ENCODE measurements at regions not wholly inside any gene's neighbourhood (a gene's known extent, or its start where the extent isn't known, plus 50 kb on each side); places are given as distances from the start of the nearest gene placed in this dataset.

- H3K9me3 ChIP-seq (ENCODE audit: low read length): no peaks in the 10 kb centered on the region
- no peaks in the 10 kb centered on the region for H3K36me3 ChIP-seq (ENCODE audit: insufficient read depth, low read length)
- H3K27me3 ChIP-seq (ENCODE audit: control insufficient read depth in 1 of 2, insufficient read depth in 2 of 2, low read length in 2 of 2): no peaks in the 10 kb centered on the region
- no peaks in the 10 kb centered on the region for H3K4me1 ChIP-seq (ENCODE audit: insufficient read depth, low read length)
- H3K9ac ChIP-seq (ENCODE audit: low read length): no peak overlapping the region
- H3K27ac ChIP-seq (ENCODE audit: low read depth, low read length): no peak overlapping the region
- H3K4me3 ChIP-seq (ENCODE audit: low read depth in 1 of 2, low read length in 2 of 2): no peak overlapping the region
Measured at GRCh38 chr11:82003671-82004515, 729.8 kb downstream of the FAM181B start.

- Histone ChIP-seq H3K4me1 (ENCODE audit: insufficient read depth, low read length) (no peaks in the 10 kb centered on the region), H3K9me3 (ENCODE audit: low read length) (no peaks in the 10 kb centered on the region), H3K36me3 (ENCODE audit: insufficient read depth, low read length) (no peaks in the 10 kb centered on the region), H3K27ac (ENCODE audit: low read depth, low read length) (no peak overlapping the region), H3K27me3 (ENCODE audit: control insufficient read depth in 1 of 2, insufficient read depth in 2 of 2, low read length in 2 of 2) (no peaks in the 10 kb centered on the region), H3K4me3 (ENCODE audit: low read depth in 1 of 2, low read length in 2 of 2) (no peak overlapping the region), H3K9ac (ENCODE audit: low read length) (no peak overlapping the region)
Measured at GRCh38 chr11:82003024-82003423, 730.6 kb downstream of the FAM181B start.

- no peak overlapping the region for H3K4me3 ChIP-seq (ENCODE audit: low read depth in 1 of 2, low read length in 2 of 2)
- H3K9ac ChIP-seq (ENCODE audit: low read length): no peak overlapping the region
- H3K9me3 ChIP-seq (ENCODE audit: low read length): no peaks in the 10 kb centered on the region
- no peaks in the 10 kb centered on the region for H3K36me3 ChIP-seq (ENCODE audit: insufficient read depth, low read length)
- no peaks in the 10 kb centered on the region for H3K4me1 ChIP-seq (ENCODE audit: insufficient read depth, low read length)
- no peaks in the 10 kb centered on the region for H3K27me3 ChIP-seq (ENCODE audit: control insufficient read depth in 1 of 2, insufficient read depth in 2 of 2, low read length in 2 of 2)
- no peak overlapping the region for H3K27ac ChIP-seq (ENCODE audit: low read depth, low read length)
Measured at GRCh38 chr11:81995889-81996288, 737.8 kb downstream of the FAM181B start.

- H3K36me3 ChIP-seq (ENCODE audit: insufficient read depth, low read length): no peaks in the 10 kb centered on the region
- no peaks in the 10 kb centered on the region for H3K27me3 ChIP-seq (ENCODE audit: control insufficient read depth in 1 of 2, insufficient read depth in 2 of 2, low read length in 2 of 2)
- H3K4me1 ChIP-seq (ENCODE audit: insufficient read depth, low read length): no peaks in the 10 kb centered on the region
- no peak overlapping the region for H3K9ac ChIP-seq (ENCODE audit: low read length)
- H3K27ac ChIP-seq (ENCODE audit: low read depth, low read length): no peak overlapping the region
- H3K4me3 ChIP-seq (ENCODE audit: low read depth in 1 of 2, low read length in 2 of 2): no peak overlapping the region
- H3K9me3 ChIP-seq (ENCODE audit: low read length): no peaks in the 10 kb centered on the region
Measured at GRCh38 chr11:81993755-81994154, 739.9 kb downstream of the FAM181B start.

GRCh38 chr11:81990659-81991443, 742.8 kb downstream of the FAM181B start:
- no peak overlapping the region for H3K9ac ChIP-seq (ENCODE audit: low read length)
- H3K36me3 ChIP-seq (ENCODE audit: insufficient read depth, low read length): no peaks in the 10 kb centered on the region
- H3K27me3 ChIP-seq (ENCODE audit: control insufficient read depth in 1 of 2, insufficient read depth in 2 of 2, low read length in 2 of 2): no peaks in the 10 kb centered on the region
- no peaks in the 10 kb centered on the region for H3K9me3 ChIP-seq (ENCODE audit: low read length)
- no peaks in the 10 kb centered on the region for H3K4me1 ChIP-seq (ENCODE audit: insufficient read depth, low read length)
- no peak overlapping the region for H3K27ac ChIP-seq (ENCODE audit: low read depth, low read length)
- no peak overlapping the region for H3K4me3 ChIP-seq (ENCODE audit: low read depth in 1 of 2, low read length in 2 of 2)

- Histone ChIP-seq H3K27me3 (ENCODE audit: control insufficient read depth in 1 of 2, insufficient read depth in 2 of 2, low read length in 2 of 2) (no peaks in the 10 kb centered on the region), H3K36me3 (ENCODE audit: insufficient read depth, low read length) (no peaks in the 10 kb centered on the region), H3K27ac (ENCODE audit: low read depth, low read length) (no peak overlapping the region), H3K4me3 (ENCODE audit: low read depth in 1 of 2, low read length in 2 of 2) (no peak overlapping the region), H3K9me3 (ENCODE audit: low read length) (no peaks in the 10 kb centered on the region), H3K9ac (ENCODE audit: low read length) (no peak overlapping the region), H3K4me1 (ENCODE audit: insufficient read depth, low read length) (no peaks in the 10 kb centered on the region)
Measured at GRCh38 chr11:81989093-81989492, 744.6 kb downstream of the FAM181B start.

- no peak overlapping the region for H3K4me3 ChIP-seq (ENCODE audit: low read depth in 1 of 2, low read length in 2 of 2)
- H3K4me1 ChIP-seq (ENCODE audit: insufficient read depth, low read length): no peaks in the 10 kb centered on the region
- no peaks in the 10 kb centered on the region for H3K9me3 ChIP-seq (ENCODE audit: low read length)
- no peak overlapping the region for H3K27ac ChIP-seq (ENCODE audit: low read depth, low read length)
- no peaks in the 10 kb centered on the region for H3K36me3 ChIP-seq (ENCODE audit: insufficient read depth, low read length)
- no peak overlapping the region for H3K9ac ChIP-seq (ENCODE audit: low read length)
- H3K27me3 ChIP-seq (ENCODE audit: control insufficient read depth in 1 of 2, insufficient read depth in 2 of 2, low read length in 2 of 2): no peaks in the 10 kb centered on the region
Measured at GRCh38 chr11:81987829-81988472, 745.7 kb downstream of the FAM181B start.

GRCh38 chr11:81986556-81987161, 747.0 kb downstream of the FAM181B start:
- no peaks in the 10 kb centered on the region for H3K27me3 ChIP-seq (ENCODE audit: control insufficient read depth in 1 of 2, insufficient read depth in 2 of 2, low read length in 2 of 2)
- H3K36me3 ChIP-seq (ENCODE audit: insufficient read depth, low read length): no peaks in the 10 kb centered on the region
- H3K9ac ChIP-seq (ENCODE audit: low read length): no peak overlapping the region
- no peaks in the 10 kb centered on the region for H3K9me3 ChIP-seq (ENCODE audit: low read length)
- no peak overlapping the region for H3K27ac ChIP-seq (ENCODE audit: low read depth, low read length)
- H3K4me3 ChIP-seq (ENCODE audit: low read depth in 1 of 2, low read length in 2 of 2): no peak overlapping the region
- no peaks in the 10 kb centered on the region for H3K4me1 ChIP-seq (ENCODE audit: insufficient read depth, low read length)

- Histone ChIP-seq H3K9me3 (ENCODE audit: low read length) (no peaks in the 10 kb centered on the region), H3K9ac (ENCODE audit: low read length) (no peak overlapping the region), H3K36me3 (ENCODE audit: insufficient read depth, low read length) (no peaks in the 10 kb centered on the region), H3K27me3 (ENCODE audit: control insufficient read depth in 1 of 2, insufficient read depth in 2 of 2, low read length in 2 of 2) (no peaks in the 10 kb centered on the region), H3K4me1 (ENCODE audit: insufficient read depth, low read length) (no peaks in the 10 kb centered on the region), H3K27ac (ENCODE audit: low read depth, low read length) (no peak overlapping the region), H3K4me3 (ENCODE audit: low read depth in 1 of 2, low read length in 2 of 2) (no peak overlapping the region)
Measured at GRCh38 chr11:81979448-81979847, 754.2 kb downstream of the FAM181B start.

GRCh38 chr11:81975261-81975900, 758.3 kb downstream of the FAM181B start:
- H3K27ac ChIP-seq (ENCODE audit: low read depth, low read length): no peak overlapping the region
- no peak overlapping the region for H3K9ac ChIP-seq (ENCODE audit: low read length)
- H3K36me3 ChIP-seq (ENCODE audit: insufficient read depth, low read length): no peaks in the 10 kb centered on the region
- no peak overlapping the region for H3K4me3 ChIP-seq (ENCODE audit: low read depth in 1 of 2, low read length in 2 of 2)
- H3K9me3 ChIP-seq (ENCODE audit: low read length): no peaks in the 10 kb centered on the region
- H3K27me3 ChIP-seq (ENCODE audit: control insufficient read depth in 1 of 2, insufficient read depth in 2 of 2, low read length in 2 of 2): no peaks in the 10 kb centered on the region
- no peaks in the 10 kb centered on the region for H3K4me1 ChIP-seq (ENCODE audit: insufficient read depth, low read length)

- Histone ChIP-seq H3K4me1 (ENCODE audit: insufficient read depth, low read length) (no peaks in the 10 kb centered on the region), H3K9ac (ENCODE audit: low read length) (no peak overlapping the region), H3K4me3 (ENCODE audit: low read depth in 1 of 2, low read length in 2 of 2) (no peak overlapping the region), H3K27ac (ENCODE audit: low read depth, low read length) (no peak overlapping the region), H3K27me3 (ENCODE audit: control insufficient read depth in 1 of 2, insufficient read depth in 2 of 2, low read length in 2 of 2) (no peaks in the 10 kb centered on the region), H3K9me3 (ENCODE audit: low read length) (no peaks in the 10 kb centered on the region), H3K36me3 (ENCODE audit: insufficient read depth, low read length) (no peaks in the 10 kb centered on the region)
Measured at GRCh38 chr11:81970886-81971285, 762.8 kb downstream of the FAM181B start.

Measured in muscle layer of colon (tissue), 2 donors.